PC-9 (cell line): ENCODE measurements at regions not wholly inside any gene's neighbourhood (a gene's known extent, or its start where the extent isn't known, plus 50 kb on each side); places are given as distances from the start of the nearest gene placed in this dataset.

Experiments
- BruUV-seq: library from RNA; stranded (reverse); fragments of 400-500 nt; replicated peaks from 2 replicates; lab custom pipeline; 2021; lab: Mats Ljungman, UMichigan
- CTCF ChIA-PET: fragments of 300-600 bp; sonication (Branson Sonifier 250); formaldehyde crosslinking; loops from one replicate; lab custom pipeline; 2022; ENCODE audit warnings: antibody characterized with exemption; lab: Charles Lee
- POLR2A ChIA-PET: fragments of 300-600 bp; sonication (Branson Sonifier 250); formaldehyde crosslinking; loops from one replicate; lab custom pipeline; 2022; ENCODE audit warnings: antibody characterized with exemption; ENCODE audit not compliant: unreplicated experiment; lab: Charles Lee
- DNase-seq, 2 experiments: peaks; one replicate each; pipeline versions ENCODE4 v3.0.0 to v3.0.0-alpha.2; 2015 to 2022; ENCODE audit warnings: mixed read lengths in 1 of 2
- H2AFZ ChIP-seq: fragments of 200-600 bp; sonication (generic); 2 replicates; pipeline ENCODE4 v1.8.1; 2017; ENCODE audit warnings: antibody characterized with exemption
- H3F3A ChIP-seq: fragments of 200-600 bp; sonication (generic); 2 replicates; pipeline ENCODE4 v1.8.1; 2017; ENCODE audit warnings: antibody characterized with exemption, mild to moderate bottlenecking, low read depth; ENCODE audit not compliant: insufficient read depth
- H3K27ac ChIP-seq: fragments of 200-600 bp; sonication (generic); 2 replicates; pipeline ENCODE4 v1.6.1; 2016; ENCODE audit warnings: mixed run types
- H3K27me3 ChIP-seq: fragments of 200-600 bp; sonication (generic); 2 replicates; pipeline ENCODE4 v1.6.1; 2016; ENCODE audit warnings: low read depth, mixed run types; ENCODE audit not compliant: insufficient read depth
- H3K36me3 ChIP-seq: fragments of 200-600 bp; sonication (generic); 2 replicates; pipeline ENCODE4 v1.6.1; 2016; ENCODE audit warnings: low read depth, mixed run types
- H3K4me1 ChIP-seq: fragments of 200-600 bp; sonication (generic); replicated peaks from 2 replicates; pipeline ENCODE4 v1.6.1; 2016; ENCODE audit warnings: mixed run types; ENCODE audit not compliant: insufficient read depth
- H3K4me2 ChIP-seq: fragments of 200-600 bp; sonication (generic); 2 replicates; pipeline ENCODE4 v1.6.1; 2017; ENCODE audit warnings: mixed run types
- H3K4me3 ChIP-seq: fragments of 200-600 bp; sonication (generic); 2 replicates; pipeline ENCODE4 v1.6.1; 2016; ENCODE audit warnings: mixed run types
- H3K79me2 ChIP-seq: fragments of 200-600 bp; sonication (generic); 2 replicates; pipeline ENCODE4 v1.6.1; 2017; ENCODE audit warnings: low read depth, mixed run types
- H3K9me2 ChIP-seq: fragments of 200-600 bp; sonication (generic); 2 replicates; pipeline ENCODE4 v1.8.1; 2017; ENCODE audit warnings: mild to moderate bottlenecking; ENCODE audit not compliant: insufficient read depth
- H3K9me3 ChIP-seq: fragments of 200-600 bp; sonication (generic); 2 replicates; pipeline ENCODE4 v1.8.1; 2016; ENCODE audit warnings: low read depth; ENCODE audit not compliant: insufficient read depth
- H4K20me1 ChIP-seq: fragments of 200-600 bp; sonication (generic); 2 replicates; pipeline ENCODE4 v1.8.1; 2017; ENCODE audit not compliant: insufficient read depth
- EZH2 ChIP-seq: fragments of 200-600 bp; sonication (generic); IDR thresholded peaks from 2 replicates; pipeline ENCODE4 v1.8.0; 2017; ENCODE audit warnings: antibody characterized with exemption, low read depth
- intact Hi-C: fragments of 100-400 bp; cut with micrococcal nuclease; formaldehyde crosslinking; loops from one replicate; pipeline ENCODE4 v1.10.0; 2022; ENCODE audit not compliant: unreplicated experiment
- TF ChIP-seq, protein P1 (sequence below): fragments of 200-600 bp; sonication (generic); conservative IDR thresholded peaks from 2 replicates; pipeline ENCODE4 v1.6.1; 2017; ENCODE audit warnings: mixed run types, antibody characterized with exemption, mild to moderate bottlenecking, moderate library complexity

DNA sequence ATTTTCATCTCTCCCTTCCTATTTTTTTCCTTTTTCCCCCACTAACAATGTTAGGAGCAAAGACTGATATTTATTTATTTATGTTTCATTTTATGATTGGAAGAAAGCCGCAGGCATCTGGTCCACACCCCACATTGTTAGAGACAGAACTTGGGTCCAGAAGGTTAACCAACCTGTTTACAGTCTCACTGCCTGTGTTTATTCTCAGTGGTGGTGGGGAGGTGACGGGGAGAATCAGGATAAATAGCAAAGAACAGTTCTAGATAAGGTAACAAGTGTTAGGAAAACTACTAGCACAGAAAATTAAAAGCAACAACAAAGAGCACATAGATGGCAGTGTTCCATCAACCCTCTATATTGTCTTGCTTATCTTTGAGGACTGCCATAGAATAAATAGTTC lies 301.7 kb upstream of the DIPK2B start:
- no peaks in the 10 kb centered on the region for H4K20me1 ChIP-seq
- H3K4me2 ChIP-seq, result no peak overlapping the region
- no peak for TF ChIP-seq EZH2
- TF ChIP-seq, protein P1, sequence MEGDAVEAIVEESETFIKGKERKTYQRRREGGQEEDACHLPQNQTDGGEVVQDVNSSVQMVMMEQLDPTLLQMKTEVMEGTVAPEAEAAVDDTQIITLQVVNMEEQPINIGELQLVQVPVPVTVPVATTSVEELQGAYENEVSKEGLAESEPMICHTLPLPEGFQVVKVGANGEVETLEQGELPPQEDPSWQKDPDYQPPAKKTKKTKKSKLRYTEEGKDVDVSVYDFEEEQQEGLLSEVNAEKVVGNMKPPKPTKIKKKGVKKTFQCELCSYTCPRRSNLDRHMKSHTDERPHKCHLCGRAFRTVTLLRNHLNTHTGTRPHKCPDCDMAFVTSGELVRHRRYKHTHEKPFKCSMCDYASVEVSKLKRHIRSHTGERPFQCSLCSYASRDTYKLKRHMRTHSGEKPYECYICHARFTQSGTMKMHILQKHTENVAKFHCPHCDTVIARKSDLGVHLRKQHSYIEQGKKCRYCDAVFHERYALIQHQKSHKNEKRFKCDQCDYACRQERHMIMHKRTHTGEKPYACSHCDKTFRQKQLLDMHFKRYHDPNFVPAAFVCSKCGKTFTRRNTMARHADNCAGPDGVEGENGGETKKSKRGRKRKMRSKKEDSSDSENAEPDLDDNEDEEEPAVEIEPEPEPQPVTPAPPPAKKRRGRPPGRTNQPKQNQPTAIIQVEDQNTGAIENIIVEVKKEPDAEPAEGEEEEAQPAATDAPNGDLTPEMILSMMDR, result no peak
- POLR2A ChIA-PET, result no interaction called here
- DNase-seq, result no peak
- H3K9me3 ChIP-seq, result no peaks in the 10 kb centered on the region
- H3K9me2 ChIP-seq, result no peaks in the 10 kb centered on the region
- no peak overlapping the region for H3K27ac ChIP-seq
- CTCF ChIA-PET, result no interaction called here
- no peaks in the 10 kb centered on the region for H3K36me3 ChIP-seq
- no peaks in the 10 kb centered on the region for H3K27me3 ChIP-seq
- BruUV-seq, result no TSS peak
- peaks cover 3% of the 10 kb centered on the region; the same call in 1 of the 2 replicates for H3F3A ChIP-seq
- no peaks in the 10 kb centered on the region for H3K79me2 ChIP-seq
- intact Hi-C loops, result no loop called here
- H3K4me1 ChIP-seq, result no peaks in the 10 kb centered on the region; the same call in none of the 2 replicates
- no peak overlapping the region for H3K4me3 ChIP-seq
- H2AFZ ChIP-seq, result no peak overlapping the region

DNA sequence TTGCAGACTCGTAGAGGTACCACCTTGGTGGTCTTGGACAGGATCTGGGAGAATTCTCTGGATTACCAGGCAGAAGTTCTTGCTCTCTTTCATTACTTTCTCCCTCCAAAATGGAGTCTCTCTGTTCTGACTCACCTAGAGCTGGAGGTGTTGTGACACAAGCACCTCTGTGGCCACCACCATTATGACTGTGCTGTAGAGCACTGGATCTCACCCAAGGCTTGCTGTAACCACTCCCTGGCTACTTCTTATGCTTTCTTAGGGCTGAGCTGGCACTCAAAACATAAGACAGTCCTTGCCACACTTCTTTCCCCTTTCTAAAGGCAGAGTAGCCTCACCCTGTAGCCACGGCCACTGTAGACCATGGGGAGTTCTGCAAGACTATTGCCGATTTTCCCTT lies 296.6 kb upstream of the DIPK2B start:
- Histone ChIP-seq H3K79me2 (no peaks in the 10 kb centered on the region), H3K27ac (no peak overlapping the region), H3K4me3 (no peak overlapping the region), H4K20me1 (no peaks in the 10 kb centered on the region), H2AFZ (no peak overlapping the region), H3K27me3 (no peaks in the 10 kb centered on the region), H3K9me3 (no peaks in the 10 kb centered on the region), H3K36me3 (no peaks in the 10 kb centered on the region), H3K4me2 (no peak overlapping the region), H3K9me2 (no peaks in the 10 kb centered on the region), H3F3A (no peaks in the 10 kb centered on the region), H3K4me1 (no peaks in the 10 kb centered on the region)
- no peak for DNase-seq
- CTCF ChIA-PET, result no interaction called here
- POLR2A ChIA-PET, result no interaction called here
- intact Hi-C loops, result no loop called here
- BruUV-seq, result no TSS peak
- TF ChIP-seq, protein P1, result no peak
- TF ChIP-seq EZH2, result no peak

GRCh38 chrX:45485719-45486118 lies 285.0 kb upstream of the DIPK2B start:
- no peak overlapping the region for H3K4me3 ChIP-seq
- no TSS peak for BruUV-seq
- no peak overlapping the region for H3K27ac ChIP-seq
- no peaks in the 10 kb centered on the region for H3K27me3 ChIP-seq
- H3K36me3 ChIP-seq, result no peaks in the 10 kb centered on the region
- H3K9me2 ChIP-seq, result no peaks in the 10 kb centered on the region
- DNase-seq, result no peak
- ChIA-PET CTCF (no interaction called here), POLR2A (no interaction called here)
- H2AFZ ChIP-seq, result no peak overlapping the region
- TF ChIP-seq, protein P1, result no peak
- no peak for TF ChIP-seq EZH2
- no peak overlapping the region for H3K4me2 ChIP-seq
- H3K4me1 ChIP-seq, result peaks cover 2% of the 10 kb centered on the region
- intact Hi-C loops, result no loop called here
- no peaks in the 10 kb centered on the region for H3K9me3 ChIP-seq
- H3K79me2 ChIP-seq, result no peaks in the 10 kb centered on the region
- no peaks in the 10 kb centered on the region for H4K20me1 ChIP-seq
- no peaks in the 10 kb centered on the region for H3F3A ChIP-seq
